ENCODE measurements at regions not wholly inside any gene's neighbourhood (a gene's known extent, or its start where the extent isn't known, plus 50 kb on each side); places are given as distances from the start of the nearest gene placed in this dataset.
A peak's percentile ranks its signal among the peaks of the same experiment; 100 is the strongest.

GRCh38 chr3:194072691-194073279 lies 63.2 kb upstream of the HES1 start:
- DNase-seq = no peak

- no peak for DNase-seq
Observed at GRCh38 chr3:194073926-194074325, 62.0 kb upstream of the HES1 start.

GRCh38 chr3:194075088-194075615 lies 60.8 kb upstream of the HES1 start:
- no peak for DNase-seq

- no peak for DNase-seq
Observed at GRCh38 chr3:194075802-194076460, 60.0 kb upstream of the HES1 start.

GRCh38 chr3:194076475-194076874 lies 59.5 kb upstream of the HES1 start:
- no peak for DNase-seq

GRCh38 chr3:194077602-194078001 lies 58.3 kb upstream of the HES1 start:
- DNase-seq = no peak

GRCh38 chr3:194078045-194078821 lies 57.7 kb upstream of the HES1 start:
- no peak for DNase-seq

GRCh38 chr3:194079702-194080172 lies 56.2 kb upstream of the HES1 start:
- no peak for DNase-seq

GRCh38 chr3:194080436-194080835 lies 55.5 kb upstream of the HES1 start:
- peak; percentile 49 for DNase-seq

- DNase-seq = no peak
Observed at GRCh38 chr3:194080913-194081800, 54.8 kb upstream of the HES1 start.

GRCh38 chr3:194081826-194082225 lies 54.1 kb upstream of the HES1 start:
- DNase-seq = no peak

GRCh38 chr3:194082743-194083636 lies 53.0 kb upstream of the HES1 start:
- peak; percentile 63 for DNase-seq

- DNase-seq = peak; percentile 66
Observed at GRCh38 chr3:194083637-194084224, 52.2 kb upstream of the HES1 start.

GRCh38 chr3:194084284-194084683 lies 51.7 kb upstream of the HES1 start:
- no peak for DNase-seq

Measured in fibroblast of skin of scalp (primary cell).